ENCODE measurements at regions not wholly inside any gene's neighbourhood (a gene's known extent, or its start where the extent isn't known, plus 50 kb on each side); places are given as distances from the start of the nearest gene placed in this dataset.

DNA sequence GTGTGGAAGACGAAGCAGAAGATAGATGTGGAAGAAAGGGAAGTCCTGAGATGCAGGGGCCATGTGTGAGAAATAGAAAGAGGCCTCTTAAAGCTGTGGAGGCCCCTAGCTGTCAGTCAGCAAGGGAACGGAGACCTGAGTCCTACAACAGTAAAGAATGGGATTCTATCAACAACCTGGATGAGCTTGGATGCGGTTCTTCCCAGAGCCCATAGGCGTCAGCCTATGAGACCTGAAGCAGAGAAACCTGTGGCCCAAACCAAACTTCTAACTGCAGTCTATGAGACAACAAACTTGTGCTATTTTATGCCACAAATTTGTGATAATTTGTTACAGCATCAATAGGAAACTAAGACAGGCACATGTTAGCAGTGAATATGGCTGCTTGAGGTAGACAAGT is 583.7 kb downstream of the ADCYAP1 start:
- no peak for TF ChIP-seq POLR2A (IDR thresholded peaks at IDR 0.05)
- TF ChIP-seq, protein P1, sequence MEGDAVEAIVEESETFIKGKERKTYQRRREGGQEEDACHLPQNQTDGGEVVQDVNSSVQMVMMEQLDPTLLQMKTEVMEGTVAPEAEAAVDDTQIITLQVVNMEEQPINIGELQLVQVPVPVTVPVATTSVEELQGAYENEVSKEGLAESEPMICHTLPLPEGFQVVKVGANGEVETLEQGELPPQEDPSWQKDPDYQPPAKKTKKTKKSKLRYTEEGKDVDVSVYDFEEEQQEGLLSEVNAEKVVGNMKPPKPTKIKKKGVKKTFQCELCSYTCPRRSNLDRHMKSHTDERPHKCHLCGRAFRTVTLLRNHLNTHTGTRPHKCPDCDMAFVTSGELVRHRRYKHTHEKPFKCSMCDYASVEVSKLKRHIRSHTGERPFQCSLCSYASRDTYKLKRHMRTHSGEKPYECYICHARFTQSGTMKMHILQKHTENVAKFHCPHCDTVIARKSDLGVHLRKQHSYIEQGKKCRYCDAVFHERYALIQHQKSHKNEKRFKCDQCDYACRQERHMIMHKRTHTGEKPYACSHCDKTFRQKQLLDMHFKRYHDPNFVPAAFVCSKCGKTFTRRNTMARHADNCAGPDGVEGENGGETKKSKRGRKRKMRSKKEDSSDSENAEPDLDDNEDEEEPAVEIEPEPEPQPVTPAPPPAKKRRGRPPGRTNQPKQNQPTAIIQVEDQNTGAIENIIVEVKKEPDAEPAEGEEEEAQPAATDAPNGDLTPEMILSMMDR (IDR thresholded peaks at IDR 0.05), result no peak

Data from right lobe of liver (tissue), 4 donors.